ENCODE measurements at regions not wholly inside any gene's neighbourhood (a gene's known extent, or its start where the extent isn't known, plus 50 kb on each side); places are given as distances from the start of the nearest gene placed in this dataset.

DNA sequence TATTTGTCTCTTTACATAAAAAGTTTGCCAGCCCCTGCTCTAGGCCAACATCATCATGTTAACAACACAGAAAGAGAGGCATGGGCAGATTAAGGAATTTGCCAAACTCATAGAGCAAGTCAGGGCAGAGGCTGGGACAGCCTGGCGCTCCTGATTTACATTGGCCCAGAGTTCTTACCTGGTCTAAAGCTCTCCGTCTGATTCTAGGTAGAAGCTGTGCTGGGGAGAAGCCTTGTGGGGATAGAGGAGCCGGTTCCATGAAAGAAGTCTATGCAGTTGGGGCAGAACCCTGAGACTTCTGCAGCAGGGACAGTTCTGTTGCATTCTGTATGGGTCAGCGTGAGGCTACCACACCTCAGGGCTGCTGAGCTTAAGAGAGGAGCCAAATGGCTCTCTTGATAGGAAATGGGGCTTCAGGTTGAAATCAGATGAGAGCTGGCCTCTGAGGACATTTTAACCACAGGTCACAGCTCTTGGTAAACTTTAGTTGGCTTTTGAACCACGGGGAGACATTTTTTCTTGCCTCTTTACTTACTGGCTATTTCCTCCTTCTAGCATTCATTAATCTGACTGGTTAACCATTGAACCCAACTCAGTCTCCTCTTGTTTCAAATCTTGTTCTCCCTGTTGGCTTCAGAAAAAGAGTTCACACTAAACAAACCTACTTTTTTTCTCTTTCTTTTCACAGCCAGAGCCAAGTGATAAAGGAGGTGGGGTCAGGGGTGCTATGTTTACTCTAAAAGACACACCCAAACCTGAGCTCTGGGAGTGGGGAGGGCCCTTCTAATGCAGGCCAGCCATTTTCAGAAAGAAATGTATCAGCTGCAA, 250.7 kb downstream of the OPA1 start:
- H3K4me3 ChIP-seq (ENCODE audit: low read length in 3 of 3), result no peak overlapping the region
- H3K9ac ChIP-seq (ENCODE audit: low read depth in 1 of 3, low read length in 3 of 3), result no peak overlapping the region
- no peaks in the 10 kb centered on the region for H3K36me3 ChIP-seq (ENCODE audit: control insufficient read depth in 3 of 3, insufficient read depth in 3 of 3, low read length in 3 of 3)
- H3K27ac ChIP-seq (ENCODE audit: low read depth, low read length), result no peak overlapping the region
- H3K9me3 ChIP-seq (ENCODE audit: control insufficient read depth in 3 of 3, low read length in 3 of 3), result no peaks in the 10 kb centered on the region
- peaks cover 0 to 4% (median 0%) of the 10 kb centered on the region in 3 donors for H3K27me3 ChIP-seq (ENCODE audit: control insufficient read depth in 3 of 3, insufficient read depth in 3 of 3, low read length in 3 of 3)
- peaks cover 0 to 8% (median 3%) of the 10 kb centered on the region in 3 donors for H3K4me1 ChIP-seq (ENCODE audit: control insufficient read depth in 3 of 3, insufficient read depth in 3 of 3, low read length in 3 of 3)

DNA sequence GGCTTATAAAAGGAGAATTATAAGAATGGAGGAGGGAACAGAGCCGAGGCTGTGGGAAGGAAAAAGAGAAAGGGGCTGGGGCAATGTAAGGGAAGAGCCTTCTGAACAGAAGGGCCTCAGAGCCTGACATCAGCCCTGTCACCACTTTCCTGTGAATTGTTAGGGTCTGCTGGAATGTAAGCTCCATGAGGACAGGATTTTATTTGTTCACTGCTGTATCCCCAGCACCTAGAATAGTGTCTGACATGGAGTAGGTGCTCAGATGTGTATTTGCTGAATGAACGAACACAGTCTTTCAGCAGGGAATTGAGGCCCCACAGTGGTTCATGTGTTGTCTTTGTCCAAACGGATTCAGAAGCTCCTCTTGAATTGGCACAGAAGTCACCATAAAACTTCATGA, 251.5 kb downstream of the OPA1 start:
- Histone ChIP-seq H3K36me3 (ENCODE audit: control insufficient read depth in 3 of 3, insufficient read depth in 3 of 3, low read length in 3 of 3) (no peaks in the 10 kb centered on the region), H3K4me1 (ENCODE audit: control insufficient read depth in 3 of 3, insufficient read depth in 3 of 3, low read length in 3 of 3) (peaks cover 0 to 8% (median 3%) of the 10 kb centered on the region in 3 donors), H3K27me3 (ENCODE audit: control insufficient read depth in 3 of 3, insufficient read depth in 3 of 3, low read length in 3 of 3) (peaks cover 0 to 4% (median 0%) of the 10 kb centered on the region in 3 donors), H3K27ac (ENCODE audit: low read depth, low read length) (no peak overlapping the region), H3K9ac (ENCODE audit: low read depth in 1 of 3, low read length in 3 of 3) (no peak overlapping the region), H3K4me3 (ENCODE audit: low read length in 3 of 3) (no peak overlapping the region), H3K9me3 (ENCODE audit: control insufficient read depth in 3 of 3, low read length in 3 of 3) (no peaks in the 10 kb centered on the region)

DNA sequence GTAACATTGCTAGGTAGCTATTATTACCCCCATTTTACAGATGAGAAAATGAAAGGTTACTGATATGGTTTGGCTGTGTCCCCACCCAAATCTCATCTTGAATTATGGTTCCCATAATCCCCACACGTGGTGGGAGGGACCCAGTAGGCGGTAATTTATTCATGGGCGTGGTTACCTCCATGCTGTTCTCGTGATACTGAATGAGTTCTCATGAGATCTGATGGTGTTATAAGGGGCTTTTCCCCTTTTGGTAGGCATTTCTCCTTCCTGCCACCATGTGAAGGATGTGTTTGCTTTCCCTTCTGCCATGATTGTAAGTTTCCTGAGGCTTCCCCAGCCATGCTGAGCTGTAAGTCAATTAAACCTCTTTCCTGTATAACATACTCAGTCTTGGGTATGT, 252.1 kb downstream of the OPA1 start:
- H3K36me3 ChIP-seq (ENCODE audit: control insufficient read depth in 3 of 3, insufficient read depth in 3 of 3, low read length in 3 of 3), result no peaks in the 10 kb centered on the region
- no peak overlapping the region for H3K9ac ChIP-seq (ENCODE audit: low read depth in 1 of 3, low read length in 3 of 3)
- H3K4me1 ChIP-seq (ENCODE audit: control insufficient read depth in 3 of 3, insufficient read depth in 3 of 3, low read length in 3 of 3), result peaks cover 0 to 8% (median 3%) of the 10 kb centered on the region in 3 donors
- H3K4me3 ChIP-seq (ENCODE audit: low read length in 3 of 3), result no peak overlapping the region
- peaks cover 0 to 4% (median 0%) of the 10 kb centered on the region in 3 donors for H3K27me3 ChIP-seq (ENCODE audit: control insufficient read depth in 3 of 3, insufficient read depth in 3 of 3, low read length in 3 of 3)
- H3K27ac ChIP-seq (ENCODE audit: low read depth, low read length), result no peak overlapping the region
- no peaks in the 10 kb centered on the region for H3K9me3 ChIP-seq (ENCODE audit: control insufficient read depth in 3 of 3, low read length in 3 of 3)

DNA sequence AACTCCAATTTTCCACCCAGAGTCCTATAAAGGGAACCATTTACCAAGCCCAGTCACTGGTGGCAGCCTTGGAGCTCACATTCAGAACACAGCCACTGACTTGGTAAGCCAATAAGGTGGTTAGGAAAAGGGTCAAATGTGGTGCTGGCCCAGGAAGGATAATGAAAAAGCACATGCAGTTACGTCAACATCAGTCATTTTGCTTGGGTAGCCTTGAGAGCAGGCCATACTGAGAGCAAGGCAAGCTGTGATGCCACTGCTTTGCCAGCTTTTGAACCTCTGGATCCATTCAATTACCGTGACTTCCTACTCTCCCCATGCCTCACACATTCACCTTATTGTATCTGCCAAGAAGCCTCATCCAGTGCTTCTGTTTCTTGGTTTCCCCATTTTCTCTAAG, 253.6 kb downstream of the OPA1 start:
- peaks cover 0 to 4% (median 0%) of the 10 kb centered on the region in 3 donors for H3K27me3 ChIP-seq (ENCODE audit: control insufficient read depth in 3 of 3, insufficient read depth in 3 of 3, low read length in 3 of 3)
- H3K36me3 ChIP-seq (ENCODE audit: control insufficient read depth in 3 of 3, insufficient read depth in 3 of 3, low read length in 3 of 3), result no peaks in the 10 kb centered on the region
- H3K9ac ChIP-seq (ENCODE audit: low read depth in 1 of 3, low read length in 3 of 3), result no peak overlapping the region
- H3K4me3 ChIP-seq (ENCODE audit: low read length in 3 of 3), result no peak overlapping the region
- H3K27ac ChIP-seq (ENCODE audit: low read depth, low read length), result no peak overlapping the region
- H3K4me1 ChIP-seq (ENCODE audit: control insufficient read depth in 3 of 3, insufficient read depth in 3 of 3, low read length in 3 of 3), result peaks cover 0 to 6% (median 3%) of the 10 kb centered on the region in 3 donors
- H3K9me3 ChIP-seq (ENCODE audit: control insufficient read depth in 3 of 3, low read length in 3 of 3), result no peaks in the 10 kb centered on the region

DNA sequence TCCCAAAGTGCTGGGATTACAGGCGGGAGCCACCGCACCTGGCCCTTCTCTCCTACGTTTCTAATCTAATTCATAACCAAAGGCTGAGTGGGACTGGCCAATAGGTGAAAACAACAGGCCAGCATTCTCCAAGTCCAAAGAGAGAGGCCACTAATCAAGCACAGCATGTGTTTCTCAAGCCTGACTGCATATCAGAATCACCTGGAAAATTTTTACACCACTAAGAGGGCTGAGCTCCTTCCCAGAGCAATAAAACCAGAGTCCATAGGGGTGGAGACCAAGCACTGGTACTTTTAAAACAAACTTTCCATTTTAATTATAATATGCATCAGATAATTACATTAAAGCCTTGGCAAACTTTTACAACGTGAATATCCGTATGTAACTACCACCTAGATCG, 254.4 kb downstream of the OPA1 start:
- H3K36me3 ChIP-seq (ENCODE audit: control insufficient read depth in 3 of 3, insufficient read depth in 3 of 3, low read length in 3 of 3), result no peaks in the 10 kb centered on the region
- peaks cover 0 to under 1% (median 0%) of the 10 kb centered on the region in 3 donors for H3K27me3 ChIP-seq (ENCODE audit: control insufficient read depth in 3 of 3, insufficient read depth in 3 of 3, low read length in 3 of 3)
- peaks cover 0 to 8% (median 8%) of the 10 kb centered on the region in 3 donors for H3K4me1 ChIP-seq (ENCODE audit: control insufficient read depth in 3 of 3, insufficient read depth in 3 of 3, low read length in 3 of 3)
- no peak overlapping the region for H3K4me3 ChIP-seq (ENCODE audit: low read length in 3 of 3)
- H3K9me3 ChIP-seq (ENCODE audit: control insufficient read depth in 3 of 3, low read length in 3 of 3), result no peaks in the 10 kb centered on the region
- H3K27ac ChIP-seq (ENCODE audit: low read depth, low read length), result no peak overlapping the region
- H3K9ac ChIP-seq (ENCODE audit: low read depth in 1 of 3, low read length in 3 of 3), result no peak overlapping the region

DNA sequence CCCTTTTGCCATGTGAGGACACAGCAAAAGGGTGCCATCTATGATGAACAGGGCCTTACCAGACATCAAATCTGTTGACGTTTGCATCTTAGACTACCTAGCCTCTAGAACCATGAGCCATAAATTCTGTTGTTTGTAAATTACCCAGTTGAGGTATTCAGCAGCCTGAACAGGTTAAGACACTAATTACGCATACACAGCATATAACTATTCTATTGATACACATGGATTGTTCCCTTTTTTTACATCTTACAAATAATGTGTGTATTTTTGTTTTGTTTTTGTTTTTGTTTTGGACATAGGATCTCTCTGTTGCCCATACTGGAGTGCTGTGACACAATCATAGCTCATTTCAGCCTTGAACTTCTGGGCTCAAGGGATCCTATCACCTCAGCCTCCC, 255.5 kb downstream of the OPA1 start:
- Histone ChIP-seq H3K9me3 (ENCODE audit: control insufficient read depth in 3 of 3, low read length in 3 of 3) (no peaks in the 10 kb centered on the region), H3K4me3 (ENCODE audit: low read length in 3 of 3) (no peak overlapping the region), H3K36me3 (ENCODE audit: control insufficient read depth in 3 of 3, insufficient read depth in 3 of 3, low read length in 3 of 3) (no peaks in the 10 kb centered on the region), H3K4me1 (ENCODE audit: control insufficient read depth in 3 of 3, insufficient read depth in 3 of 3, low read length in 3 of 3) (peaks cover 0 to 9% (median 9%) of the 10 kb centered on the region in 3 donors), H3K27ac (ENCODE audit: low read depth, low read length) (no peak overlapping the region), H3K27me3 (ENCODE audit: control insufficient read depth in 3 of 3, insufficient read depth in 3 of 3, low read length in 3 of 3) (no peaks in the 10 kb centered on the region), H3K9ac (ENCODE audit: low read depth in 1 of 3, low read length in 3 of 3) (no peak overlapping the region)

DNA sequence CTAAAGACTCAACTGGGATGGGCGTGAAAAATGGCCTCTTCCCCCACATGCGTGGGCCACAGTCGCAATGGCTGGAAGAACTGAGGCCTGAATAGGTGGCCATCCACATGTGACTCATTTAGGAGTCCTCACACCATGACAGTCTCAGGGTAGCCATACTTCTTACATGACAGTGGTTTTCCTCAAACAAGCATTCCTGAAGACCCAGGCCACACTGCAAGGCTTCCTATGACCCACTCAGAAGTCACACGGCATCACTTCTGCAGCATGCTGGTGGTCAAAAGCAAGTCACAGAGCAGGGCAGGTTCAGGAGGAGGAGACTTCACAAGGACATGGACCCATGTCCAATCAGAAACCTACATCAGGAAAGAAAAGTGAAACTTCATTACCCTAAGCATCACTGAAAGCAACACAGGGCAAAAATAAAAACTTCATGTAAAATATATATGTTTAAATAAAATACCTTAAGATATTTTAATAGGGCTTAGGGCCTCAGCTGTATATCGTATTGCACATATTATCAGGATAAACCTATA, 257.1 kb downstream of the OPA1 start:
- Histone ChIP-seq H3K27me3 (ENCODE audit: control insufficient read depth in 3 of 3, insufficient read depth in 3 of 3, low read length in 3 of 3) (no peaks in the 10 kb centered on the region), H3K36me3 (ENCODE audit: control insufficient read depth in 3 of 3, insufficient read depth in 3 of 3, low read length in 3 of 3) (no peaks in the 10 kb centered on the region), H3K9ac (ENCODE audit: low read depth in 1 of 3, low read length in 3 of 3) (no peak overlapping the region), H3K4me1 (ENCODE audit: control insufficient read depth in 3 of 3, insufficient read depth in 3 of 3, low read length in 3 of 3) (peaks cover 0 to 9% (median 9%) of the 10 kb centered on the region in 3 donors), H3K27ac (ENCODE audit: low read depth, low read length) (no peak overlapping the region), H3K4me3 (ENCODE audit: low read length in 3 of 3) (no peak overlapping the region), H3K9me3 (ENCODE audit: control insufficient read depth in 3 of 3, low read length in 3 of 3) (no peaks in the 10 kb centered on the region)

DNA sequence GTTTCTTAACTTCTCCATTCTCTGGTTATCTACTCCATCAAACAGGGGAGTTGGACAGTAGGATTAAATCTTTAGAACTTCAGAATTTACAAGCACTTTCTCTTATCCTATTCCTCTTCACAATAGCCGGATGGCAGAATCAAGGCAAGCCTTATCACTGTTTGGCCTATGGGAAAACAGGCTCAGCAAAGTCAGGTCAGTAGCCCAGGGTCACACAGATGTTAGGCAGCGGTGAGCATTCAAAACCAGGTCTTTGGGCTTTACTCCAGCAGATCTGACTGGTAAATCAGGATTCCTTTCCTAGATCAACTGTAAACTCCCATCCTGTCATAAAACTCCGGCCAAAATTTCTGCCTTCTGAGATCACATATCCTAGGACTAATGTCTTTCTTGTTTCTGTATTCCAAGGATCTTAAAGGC, 258.4 kb downstream of the OPA1 start:
- Histone ChIP-seq H3K9me3 (ENCODE audit: control insufficient read depth in 3 of 3, low read length in 3 of 3) (no peaks in the 10 kb centered on the region), H3K9ac (ENCODE audit: low read depth in 1 of 3, low read length in 3 of 3) (no peak overlapping the region), H3K4me3 (ENCODE audit: low read length in 3 of 3) (no peak overlapping the region), H3K36me3 (ENCODE audit: control insufficient read depth in 3 of 3, insufficient read depth in 3 of 3, low read length in 3 of 3) (no peaks in the 10 kb centered on the region), H3K27me3 (ENCODE audit: control insufficient read depth in 3 of 3, insufficient read depth in 3 of 3, low read length in 3 of 3) (no peaks in the 10 kb centered on the region), H3K4me1 (ENCODE audit: control insufficient read depth in 3 of 3, insufficient read depth in 3 of 3, low read length in 3 of 3) (peaks cover 0 to 9% (median 9%) of the 10 kb centered on the region in 3 donors), H3K27ac (ENCODE audit: low read depth, low read length) (no peak overlapping the region)

DNA sequence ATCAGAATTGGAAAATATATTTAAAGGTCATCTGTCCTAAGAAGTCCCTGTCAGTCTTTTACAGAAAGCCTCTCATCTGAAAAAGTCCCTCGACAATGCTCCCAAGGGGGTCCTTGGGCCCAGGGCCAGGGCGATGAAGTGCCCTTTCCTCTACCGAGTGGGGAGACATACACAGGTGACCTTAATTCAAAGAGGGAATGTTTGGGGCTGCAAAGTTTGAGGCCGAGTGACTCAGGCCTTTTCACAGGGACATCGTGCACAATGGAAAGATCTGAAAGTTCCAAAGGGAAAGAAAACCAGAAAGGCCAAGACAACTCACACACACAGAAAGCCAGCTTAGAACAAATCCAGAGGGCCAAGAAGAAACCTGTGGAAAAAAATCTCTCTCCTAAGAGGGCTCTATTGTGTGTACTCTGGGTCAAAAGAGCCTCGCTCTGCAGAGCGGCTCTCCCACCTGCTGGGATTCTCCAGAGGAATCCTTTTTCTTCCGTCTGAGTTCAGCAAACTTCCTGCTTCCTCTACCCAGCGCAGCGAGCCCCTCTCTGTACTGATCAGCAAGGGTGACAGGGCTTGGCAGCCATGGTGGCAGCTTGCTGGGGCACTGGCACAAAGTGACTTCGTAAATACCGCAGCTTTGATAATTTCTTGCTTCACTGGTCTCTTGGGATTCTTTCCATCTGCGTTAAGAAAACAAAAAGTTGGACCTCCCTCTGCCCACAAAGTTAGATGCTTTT, 259.1 kb downstream of the OPA1 start:
- no peak overlapping the region for H3K9ac ChIP-seq (ENCODE audit: low read depth in 1 of 3, low read length in 3 of 3)
- H3K9me3 ChIP-seq (ENCODE audit: control insufficient read depth in 3 of 3, low read length in 3 of 3), result no peaks in the 10 kb centered on the region
- H3K27ac ChIP-seq (ENCODE audit: low read depth, low read length), result no peak overlapping the region
- H3K36me3 ChIP-seq (ENCODE audit: control insufficient read depth in 3 of 3, insufficient read depth in 3 of 3, low read length in 3 of 3), result no peaks in the 10 kb centered on the region
- H3K27me3 ChIP-seq (ENCODE audit: control insufficient read depth in 3 of 3, insufficient read depth in 3 of 3, low read length in 3 of 3), result no peaks in the 10 kb centered on the region
- H3K4me3 ChIP-seq (ENCODE audit: low read length in 3 of 3), result no peak overlapping the region
- H3K4me1 ChIP-seq (ENCODE audit: control insufficient read depth in 3 of 3, insufficient read depth in 3 of 3, low read length in 3 of 3), result peaks cover 0 to 9% (median 9%) of the 10 kb centered on the region in 3 donors

DNA sequence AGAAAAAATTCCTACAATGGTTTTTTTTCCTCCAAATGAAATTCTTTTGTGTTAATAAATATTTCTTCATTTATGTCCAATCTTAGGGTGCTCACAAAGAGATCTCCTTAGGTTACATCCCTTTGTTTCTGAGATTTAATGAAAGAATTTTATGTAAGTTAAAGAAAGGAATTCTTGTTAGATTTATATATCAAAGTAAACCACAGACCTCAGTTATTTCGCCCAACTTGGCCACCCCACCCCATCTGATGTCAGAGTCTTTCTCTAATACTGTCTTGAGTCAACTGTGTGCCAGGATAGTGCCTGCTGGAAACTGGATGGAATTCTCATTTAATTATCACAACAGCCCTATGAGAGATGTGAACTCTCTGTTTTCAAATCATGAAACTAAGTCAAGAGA, 259.9 kb downstream of the OPA1 start:
- H3K9me3 ChIP-seq (ENCODE audit: control insufficient read depth in 3 of 3, low read length in 3 of 3), result no peaks in the 10 kb centered on the region
- H3K9ac ChIP-seq (ENCODE audit: low read depth in 1 of 3, low read length in 3 of 3), result no peak overlapping the region
- no peaks in the 10 kb centered on the region for H3K36me3 ChIP-seq (ENCODE audit: control insufficient read depth in 3 of 3, insufficient read depth in 3 of 3, low read length in 3 of 3)
- H3K27me3 ChIP-seq (ENCODE audit: control insufficient read depth in 3 of 3, insufficient read depth in 3 of 3, low read length in 3 of 3), result no peaks in the 10 kb centered on the region
- H3K4me1 ChIP-seq (ENCODE audit: control insufficient read depth in 3 of 3, insufficient read depth in 3 of 3, low read length in 3 of 3), result peaks cover 0 to 9% (median 9%) of the 10 kb centered on the region in 3 donors
- no peak overlapping the region for H3K27ac ChIP-seq (ENCODE audit: low read depth, low read length)
- no peak overlapping the region for H3K4me3 ChIP-seq (ENCODE audit: low read length in 3 of 3)
